ENCODE measurements at regions not wholly inside any gene's neighbourhood (a gene's known extent, or its start where the extent isn't known, plus 50 kb on each side); places are given as distances from the start of the nearest gene placed in this dataset.

GRCh38 chr11:80163441-80163840 is 722.6 kb upstream of the TENM4 start:
- Histone ChIP-seq H3K9me3 (ENCODE audit: control insufficient read depth in 4 of 4, low read length in 3 of 4) (no peaks in the 10 kb centered on the region), H3K36me3 (ENCODE audit: control insufficient read depth in 4 of 4, insufficient read depth in 3 of 4, low read depth in 1 of 4, low read length in 3 of 4) (no peaks in the 10 kb centered on the region), H3K4me1 (ENCODE audit: control insufficient read depth in 4 of 4, insufficient read depth in 4 of 4, low read length in 3 of 4) (no peaks in the 10 kb centered on the region), H3K27me3 (ENCODE audit: control insufficient read depth in 4 of 4, insufficient read depth in 4 of 4, low read length in 3 of 4) (no peaks in the 10 kb centered on the region), H3K4me3 (ENCODE audit: low read depth in 1 of 3, low read length in 3 of 3) (no peak overlapping the region), H3K9ac (ENCODE audit: low read depth in 1 of 2, low read length in 2 of 2) (no peak overlapping the region), H3K27ac (ENCODE audit: low read depth in 1 of 2, low read length in 2 of 2) (no peak overlapping the region)
- TF ChIP-seq RAD21 (IDR thresholded peaks at IDR 0.05): no peak
- TF ChIP-seq HNF4G (IDR thresholded peaks at IDR 0.05): no peak
- no peak for TF ChIP-seq NR2F2 (IDR thresholded peaks at IDR 0.05)
- no peak for TF ChIP-seq CTCF (IDR thresholded peaks at IDR 0.05; ENCODE audit: low read depth, low read length, missing input control)
- no peak for TF ChIP-seq REST (IDR thresholded peaks at IDR 0.05)
- TF ChIP-seq GABPA (IDR thresholded peaks at IDR 0.05 in 1 of 2, conservative IDR thresholded peaks at IDR 0.05 in 1 of 2): no peak
- no peak for TF ChIP-seq EGR1 (IDR thresholded peaks at IDR 0.05; ENCODE audit: low read depth in 2 of 2)
- TF ChIP-seq JUND (IDR thresholded peaks at IDR 0.05): no peak
- no peak for TF ChIP-seq FOXA2 (IDR thresholded peaks at IDR 0.05)
- TF ChIP-seq MAX (IDR thresholded peaks at IDR 0.05): no peak
- no peak for TF ChIP-seq SP1 (IDR thresholded peaks at IDR 0.05)
- TF ChIP-seq ATF3 (IDR thresholded peaks at IDR 0.05): no peak
- TF ChIP-seq HNF4A (conservative IDR thresholded peaks at IDR 0.05): no peak
- no peak for TF ChIP-seq FOXA1 (IDR thresholded peaks at IDR 0.05)
- TF ChIP-seq RXRA (IDR thresholded peaks at IDR 0.05): no peak
- TF ChIP-seq YY1 (IDR thresholded peaks at IDR 0.05): no peak
- no peak for TF ChIP-seq ZBTB33 (IDR thresholded peaks at IDR 0.05)
- DNase-seq (ENCODE audit: low spot score): no peak
- WGBS: 73% methylated on average over 1 of the region's 1 CpG

GRCh38 chr11:80163011-80163410 is 722.2 kb upstream of the TENM4 start:
- 76% methylated on average over 3 of the region's 3 CpGs for WGBS
- DNase-seq (ENCODE audit: low spot score): no peak
- no peaks in the 10 kb centered on the region for H3K36me3 ChIP-seq (ENCODE audit: control insufficient read depth in 4 of 4, insufficient read depth in 3 of 4, low read depth in 1 of 4, low read length in 3 of 4)
- TF ChIP-seq CTCF (IDR thresholded peaks at IDR 0.05; ENCODE audit: low read depth, low read length, missing input control) (no peak), RXRA (IDR thresholded peaks at IDR 0.05) (no peak), GABPA (IDR thresholded peaks at IDR 0.05 in 1 of 2, conservative IDR thresholded peaks at IDR 0.05 in 1 of 2) (no peak), TAF1 (conservative IDR thresholded peaks at IDR 0.05) (no peak), EGR1 (IDR thresholded peaks at IDR 0.05; ENCODE audit: low read depth in 2 of 2) (no peak), MAX (IDR thresholded peaks at IDR 0.05) (no peak), NR2F2 (IDR thresholded peaks at IDR 0.05) (no peak), RAD21 (IDR thresholded peaks at IDR 0.05) (no peak), REST (IDR thresholded peaks at IDR 0.05) (no peak), FOXA2 (IDR thresholded peaks at IDR 0.05) (no peak), HNF4A (conservative IDR thresholded peaks at IDR 0.05) (no peak), HNF4G (IDR thresholded peaks at IDR 0.05) (no peak), YY1 (IDR thresholded peaks at IDR 0.05) (no peak)

More at GRCh38 chr11:80163011-80163410, 722.2 kb upstream of the TENM4 start:
- H3K9ac ChIP-seq (ENCODE audit: low read depth in 1 of 2, low read length in 2 of 2): no peak overlapping the region
- H3K27ac ChIP-seq (ENCODE audit: low read depth in 1 of 2, low read length in 2 of 2): no peak overlapping the region
- no peak overlapping the region for H3K4me3 ChIP-seq (ENCODE audit: low read depth in 1 of 3, low read length in 3 of 3)
- H3K4me1 ChIP-seq (ENCODE audit: control insufficient read depth in 4 of 4, insufficient read depth in 4 of 4, low read length in 3 of 4): no peaks in the 10 kb centered on the region
- no peaks in the 10 kb centered on the region for H3K9me3 ChIP-seq (ENCODE audit: control insufficient read depth in 4 of 4, low read length in 3 of 4)
- H3K27me3 ChIP-seq (ENCODE audit: control insufficient read depth in 4 of 4, insufficient read depth in 4 of 4, low read length in 3 of 4): no peaks in the 10 kb centered on the region

All from liver (tissue), 8 donors.